NCI-H2227 (cell line): ENCODE measurements at regions not wholly inside any gene's neighbourhood (a gene's known extent, or its start where the extent isn't known, plus 50 kb on each side); places are given as distances from the start of the nearest gene placed in this dataset.

Source experiments
- DNase-seq: peaks from one replicate; lab custom pipeline; 2025; ENCODE audit not compliant: unreplicated experiment; lab: John Stamatoyannopoulos, UW

- DNase-seq = no peak
Measured at GRCh38 chr17:33352526-33352925, 59.4 kb upstream of the ASIC2 start.

DNA sequence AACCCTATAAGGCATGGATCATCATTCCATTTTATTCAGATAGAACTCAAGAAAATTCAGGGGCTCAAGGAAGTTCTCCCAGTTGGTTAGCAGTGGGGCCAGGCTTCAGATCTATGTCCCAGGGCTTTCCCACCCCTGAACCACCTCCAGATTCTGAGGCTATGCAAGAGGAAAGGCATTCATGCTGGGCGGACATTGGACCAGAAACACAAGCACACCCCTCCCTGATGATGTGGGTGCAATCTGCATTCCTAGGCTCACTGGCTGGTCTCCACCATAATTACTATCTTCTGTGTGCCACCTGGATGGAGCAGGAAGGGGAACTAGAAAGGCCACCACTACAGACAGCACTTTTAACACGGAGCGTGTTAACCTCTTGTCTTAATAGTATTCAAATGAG, 63.2 kb upstream of the ASIC2 start:
- DNase-seq = no peak

DNA sequence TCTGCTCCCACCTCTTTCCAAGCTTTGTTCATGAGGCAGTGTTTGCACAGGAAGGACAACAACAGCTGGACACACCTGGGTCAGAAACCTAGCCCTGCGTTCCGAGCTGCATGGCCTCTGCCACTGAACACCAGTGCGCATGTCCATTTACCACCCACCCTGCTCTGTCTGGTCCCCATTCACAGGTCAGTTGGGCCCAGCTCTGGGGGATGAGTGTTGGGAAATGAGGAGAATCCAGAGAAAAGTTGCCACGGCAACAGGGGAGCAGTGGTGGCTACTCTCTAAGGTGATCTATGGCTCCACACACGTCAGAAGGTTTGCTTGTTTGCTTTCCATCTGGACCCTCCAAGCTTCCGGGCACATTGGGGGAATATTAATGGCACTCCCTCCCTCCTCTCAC, 70.4 kb upstream of the ASIC2 start:
- DNase-seq = no peak

DNA sequence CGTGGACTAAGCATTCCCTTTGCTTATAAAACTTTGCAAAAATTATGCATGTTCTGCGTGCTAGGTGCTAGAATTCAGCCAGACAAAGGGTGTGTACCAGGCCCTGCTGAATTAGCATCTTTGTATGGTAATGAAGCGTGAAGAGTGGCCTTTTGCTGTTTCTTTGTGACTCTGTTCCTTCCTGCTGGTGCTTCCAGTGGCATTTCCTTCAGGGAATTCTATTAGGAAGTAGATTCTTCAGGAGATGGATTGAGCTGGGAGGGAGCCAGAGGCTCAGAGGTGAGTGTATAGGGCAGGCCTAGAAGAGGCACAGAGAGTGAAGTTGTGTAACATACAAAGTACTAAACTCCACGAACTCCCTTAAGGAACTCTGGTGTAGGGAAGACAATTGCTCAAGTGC, 73.9 kb upstream of the ASIC2 start:
- no peak for DNase-seq

GRCh38 chr17:33369149-33369548, 76.1 kb upstream of the ASIC2 start:
- peak; percentile 3 for DNase-seq

DNA sequence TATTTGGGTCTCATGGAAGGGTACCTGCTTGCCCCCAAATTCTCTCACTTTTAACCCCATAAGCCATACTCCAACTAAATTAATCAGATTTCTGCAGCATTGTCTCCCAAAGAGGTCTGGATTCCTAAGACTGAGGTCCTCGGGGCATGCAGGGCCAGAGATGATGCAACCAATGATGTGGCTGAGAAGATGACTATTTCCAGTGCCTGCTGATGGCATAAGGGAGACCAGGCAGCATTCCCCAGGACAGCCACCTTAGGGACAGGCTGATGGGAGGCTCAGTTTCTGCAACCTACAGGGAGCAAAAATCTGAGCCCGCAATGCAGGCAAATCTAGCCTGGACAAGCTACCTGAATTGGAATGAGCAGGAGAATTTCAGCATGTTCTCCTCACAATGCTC, 76.8 kb upstream of the ASIC2 start:
- DNase-seq = no peak

DNA sequence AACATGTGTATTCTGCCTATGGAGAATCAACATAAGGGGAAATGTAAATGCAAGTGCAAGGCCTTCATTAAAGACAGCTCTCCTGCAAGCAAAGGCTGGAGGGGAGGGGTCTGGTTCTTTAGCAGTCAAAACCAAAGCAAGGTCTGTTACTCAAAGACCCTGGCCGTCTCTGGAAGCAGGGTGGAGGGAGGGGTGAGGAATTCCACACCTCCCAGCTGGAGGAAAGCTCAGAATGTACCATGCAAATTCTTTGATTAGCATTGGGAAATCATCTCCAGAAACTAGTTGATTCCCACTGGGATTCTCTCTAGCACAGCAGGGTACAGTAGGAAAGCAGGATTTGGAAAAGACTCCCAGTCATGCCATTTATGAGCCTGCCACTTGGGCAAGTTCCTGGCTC, 77.3 kb upstream of the ASIC2 start:
- DNase-seq = no peak

DNA sequence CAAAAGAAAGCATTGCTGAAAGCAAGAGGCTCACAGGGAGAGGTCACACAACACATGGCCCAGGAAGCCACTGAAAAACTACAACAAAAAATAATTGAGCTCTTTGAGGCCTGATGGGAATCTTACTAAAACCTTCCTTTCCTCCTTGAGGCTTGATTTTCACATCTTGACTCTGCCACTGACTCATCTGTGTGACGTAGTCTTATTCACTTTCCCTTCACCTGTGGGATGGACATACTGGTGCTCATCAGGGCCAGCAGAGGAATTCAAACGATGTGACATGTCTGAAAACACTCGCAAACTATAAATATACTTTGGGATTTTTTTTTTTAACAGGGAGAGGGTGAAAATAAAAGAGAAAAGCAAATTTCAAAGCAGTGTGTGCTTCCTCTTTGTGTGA, 78.3 kb upstream of the ASIC2 start:
- no peak for DNase-seq

DNA sequence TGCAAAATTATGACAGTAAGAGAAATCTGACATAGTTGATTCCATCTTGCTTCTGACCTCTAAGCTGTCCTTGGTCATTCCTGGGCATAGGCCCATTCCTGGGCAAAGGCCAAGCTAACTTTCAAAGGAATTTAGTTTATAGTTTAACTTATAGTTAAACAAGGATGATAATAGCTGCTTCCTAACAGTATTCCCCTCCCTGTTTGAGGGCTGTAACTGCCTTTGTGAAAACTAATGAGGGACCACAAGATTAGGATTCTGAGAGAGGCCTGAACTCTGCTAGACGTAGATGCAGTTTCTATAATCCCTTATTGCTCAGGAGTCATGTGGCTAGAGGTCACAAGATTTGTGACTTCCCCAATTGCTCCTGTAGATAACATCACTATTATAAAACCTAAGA, 80.2 kb upstream of the ASIC2 start:
- no peak for DNase-seq

GRCh38 chr17:33375103-33375502, 82.0 kb upstream of the ASIC2 start:
- DNase-seq = no peak

DNA sequence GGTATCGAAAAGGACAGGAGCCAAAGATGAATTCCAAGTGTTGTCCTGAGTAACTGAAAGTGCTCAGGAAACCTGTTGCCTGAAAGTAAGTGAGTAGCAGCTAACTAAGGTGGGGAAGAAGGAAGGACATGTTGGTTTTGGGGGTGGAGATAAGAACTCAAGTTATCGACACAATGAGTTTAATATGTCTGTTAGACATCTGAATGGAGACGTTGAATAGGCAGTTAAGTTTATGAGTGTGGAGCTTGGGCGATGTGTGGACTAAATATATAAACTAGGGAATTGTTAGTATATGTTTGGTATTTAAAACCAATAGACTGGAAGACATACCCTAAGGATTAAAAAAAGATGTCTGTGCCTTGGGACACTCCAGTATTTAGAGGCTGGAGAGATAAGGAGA, 82.7 kb upstream of the ASIC2 start:
- no peak for DNase-seq

GRCh38 chr17:33377837-33378595, 84.9 kb upstream of the ASIC2 start:
- no peak for DNase-seq

DNA sequence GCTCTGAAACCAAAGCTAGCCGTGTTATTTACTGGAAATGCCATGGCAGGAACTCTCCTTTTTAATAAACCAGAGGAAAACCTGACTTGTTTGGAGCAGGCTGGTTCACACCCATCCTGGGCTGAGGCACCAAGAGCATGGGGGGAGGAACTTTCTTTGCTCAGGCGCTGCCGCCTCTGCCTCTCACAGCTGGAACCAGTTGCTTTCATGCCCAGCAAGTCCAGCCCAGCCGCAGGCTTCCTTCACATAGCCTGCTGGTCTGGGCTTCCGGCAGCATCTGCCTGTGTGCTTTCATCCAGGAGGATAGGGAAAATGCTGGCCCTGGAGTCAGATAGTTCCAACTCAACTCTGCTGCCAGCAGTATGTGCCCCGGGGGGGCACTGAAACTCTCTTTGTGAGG, 88.1 kb upstream of the ASIC2 start:
- DNase-seq = peak; percentile 50

DNA sequence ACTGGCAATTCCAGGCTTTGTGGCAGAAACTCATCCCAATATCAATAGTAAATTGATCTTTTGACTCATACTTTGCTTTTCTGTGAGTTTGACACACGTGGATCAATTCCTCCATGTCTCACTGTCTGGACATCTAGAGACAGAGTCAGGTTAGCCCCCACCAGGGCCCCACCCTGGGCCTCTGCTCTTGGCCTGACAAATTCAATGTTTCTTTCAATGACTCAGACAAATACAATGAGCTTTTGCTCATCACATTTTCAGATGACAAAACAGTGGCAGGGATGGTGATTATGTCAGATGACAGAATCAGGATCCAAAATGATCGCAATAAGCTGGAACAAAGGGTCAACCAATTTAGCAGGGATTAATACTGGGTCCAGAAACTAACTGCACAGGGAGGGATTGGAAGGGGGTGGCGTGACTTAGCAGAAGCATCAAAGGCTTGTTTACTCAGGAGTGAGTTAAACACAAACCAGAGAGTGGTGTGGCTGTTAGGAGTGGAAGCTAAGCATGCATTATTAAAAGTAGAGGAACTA, 90.5 kb upstream of the ASIC2 start:
- DNase-seq = no peak

DNA sequence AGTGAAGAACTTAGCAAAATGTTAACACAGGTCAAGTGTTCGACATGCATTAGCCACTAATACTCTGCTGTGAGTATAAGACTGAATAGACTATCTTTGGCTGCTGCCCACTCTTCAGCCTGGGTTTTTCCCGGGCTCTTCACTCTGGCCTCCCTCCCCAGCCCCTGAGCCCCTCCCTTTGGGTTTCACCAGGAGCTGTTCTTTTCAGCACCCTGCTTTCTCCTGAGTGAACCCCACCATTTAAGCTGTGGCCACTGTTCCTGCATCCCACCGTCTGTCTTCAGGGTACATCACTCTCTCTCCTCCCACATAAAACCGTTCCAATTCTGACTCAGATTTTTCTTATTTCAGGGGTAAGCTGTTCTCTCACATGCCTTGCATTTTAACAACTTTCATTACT, 92.0 kb upstream of the ASIC2 start:
- DNase-seq = no peak

DNA sequence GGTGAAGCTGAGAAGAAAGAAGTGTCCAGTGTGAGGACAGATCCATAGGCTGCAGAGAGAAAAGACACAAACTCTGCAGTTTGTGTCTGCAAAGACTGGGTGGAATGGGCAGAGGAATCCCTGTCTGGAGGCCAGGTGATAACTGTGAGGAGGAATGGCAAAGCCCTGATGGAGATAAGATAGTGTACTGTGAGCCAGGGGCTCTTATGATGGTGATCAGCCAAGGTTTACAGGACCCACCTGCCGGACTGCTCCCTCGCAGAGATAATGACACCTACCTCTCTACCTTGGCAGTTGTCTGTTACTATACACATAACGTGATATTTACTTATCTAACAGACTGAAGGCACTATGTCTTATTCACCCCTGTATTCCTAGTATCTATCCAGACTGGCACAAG, 92.6 kb upstream of the ASIC2 start:
- no peak for DNase-seq

DNA sequence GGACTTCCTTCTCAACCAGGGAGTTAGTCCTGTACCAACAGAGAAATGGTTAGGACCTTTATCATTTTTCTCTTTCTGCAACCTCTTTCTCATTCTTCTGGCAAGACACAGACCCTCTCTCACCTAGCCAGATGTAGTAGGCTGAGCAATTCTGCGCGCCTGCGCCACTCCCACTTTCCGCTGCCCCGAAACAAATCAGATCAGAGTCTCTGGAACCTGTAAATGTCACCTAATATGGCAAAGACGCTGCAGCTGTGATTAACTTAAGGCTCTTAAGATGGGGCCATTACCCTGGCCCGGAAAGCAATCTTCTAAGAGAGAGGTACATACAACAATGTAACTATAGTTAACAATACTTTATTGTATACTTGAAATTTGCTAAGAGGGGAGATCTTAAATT, 94.3 kb upstream of the ASIC2 start:
- peak; percentile 12 for DNase-seq

GRCh38 chr17:33389504-33390135, 96.5 kb upstream of the ASIC2 start:
- no peak for DNase-seq

DNA sequence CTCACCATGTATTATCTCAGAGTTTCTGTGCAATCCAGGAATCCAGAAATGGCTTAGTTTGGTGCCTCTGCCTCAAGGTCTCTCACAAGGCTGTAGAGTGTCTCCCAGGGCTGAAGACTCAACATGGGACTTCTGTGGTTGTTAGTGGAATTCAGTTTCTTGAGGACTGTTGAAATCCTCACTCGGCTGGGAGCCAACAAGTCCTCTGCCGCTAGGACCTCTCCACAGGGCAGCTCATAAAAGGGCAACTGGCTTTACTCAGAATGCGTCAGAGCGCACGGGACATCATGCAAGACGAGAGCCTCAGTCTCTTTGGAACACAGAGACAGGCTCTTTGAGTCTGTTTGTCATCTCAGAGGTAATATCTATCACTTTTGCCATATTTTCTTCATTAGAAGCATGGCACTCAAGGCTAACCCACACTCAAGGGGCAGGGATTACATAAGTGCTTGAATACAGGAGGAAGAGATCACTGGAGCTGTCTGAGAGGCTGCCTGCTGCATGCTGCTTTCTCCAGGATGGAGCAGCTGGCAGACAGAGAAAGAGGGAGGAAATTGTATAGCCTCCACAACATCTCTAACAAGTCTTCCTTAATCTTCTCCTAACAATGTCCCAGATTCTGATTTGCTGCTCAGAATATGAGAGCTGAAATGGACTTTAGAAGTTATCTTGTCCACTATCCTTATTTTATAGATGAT, 97.5 kb upstream of the ASIC2 start:
- peak; percentile 10 for DNase-seq

DNA sequence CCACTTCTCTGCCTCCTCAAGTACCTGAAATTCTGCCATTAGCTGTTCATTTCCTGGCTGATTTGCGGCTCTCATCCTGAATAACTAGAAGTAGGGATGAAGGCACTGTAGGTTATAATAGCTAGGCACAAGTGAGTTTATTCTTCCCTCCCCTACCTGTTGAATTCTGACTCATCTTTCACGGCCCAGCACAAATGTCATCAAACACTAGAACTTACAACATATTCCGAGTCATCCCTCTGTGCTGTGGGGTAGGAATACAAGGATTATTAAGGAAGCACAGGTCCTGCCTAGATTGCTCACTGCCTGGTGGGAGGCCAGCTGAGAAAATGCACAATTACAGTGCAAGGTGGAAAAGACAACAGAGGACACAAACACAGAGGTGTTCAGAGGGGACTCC, 103.7 kb upstream of the ASIC2 start:
- no peak for DNase-seq

GRCh38 chr17:33398386-33398785, 105.3 kb upstream of the ASIC2 start:
- DNase-seq = no peak

GRCh38 chr17:33401249-33401648, 108.2 kb upstream of the ASIC2 start:
- no peak for DNase-seq
